Endodermal cell (in vitro differentiated cells): ENCODE measurements at regions not wholly inside any gene's neighbourhood (a gene's known extent, or its start where the extent isn't known, plus 50 kb on each side); places are given as distances from the start of the nearest gene placed in this dataset.
A peak's percentile ranks its signal among the peaks of the same experiment; 100 is the strongest.

Source experiments
- DNase-seq: peaks from one replicate; pipeline ENCODE4 v3.0.0-alpha.2; 2017
- H3K27ac ChIP-seq: 2 replicates; pipeline ENCODE4 v1.5.1; 2013; ENCODE audit warnings: mild to moderate bottlenecking, low read depth, low read length, moderate library complexity
- H3K27me3 ChIP-seq: 2 replicates; pipeline ENCODE4 v1.6.1; 2013; ENCODE audit warnings: mild to moderate bottlenecking, low read length, moderate library complexity; ENCODE audit not compliant: insufficient read depth, control insufficient read depth, poor library complexity, severe bottlenecking
- H3K36me3 ChIP-seq: 2 replicates; pipeline ENCODE4 v1.7.0; 2013; ENCODE audit warnings: mild to moderate bottlenecking, low read length, moderate library complexity; ENCODE audit not compliant: control insufficient read depth, insufficient read depth
- H3K4me1 ChIP-seq: one replicate; pipeline ENCODE4 v1.7.0; 2013; ENCODE audit warnings: low read length; ENCODE audit not compliant: control insufficient read depth, insufficient read depth
- H3K4me3 ChIP-seq: 2 replicates; pipeline ENCODE4 v1.5.1; 2013; ENCODE audit warnings: mild to moderate bottlenecking, low read length, moderate library complexity
- H3K9ac ChIP-seq: 2 replicates; pipeline ENCODE4 v1.6.1; 2013; ENCODE audit warnings: mild to moderate bottlenecking, low read length, moderate library complexity; ENCODE audit not compliant: poor library complexity, severe bottlenecking; ENCODE audit errors: extremely low read depth
- H3K9me3 ChIP-seq: 2 replicates; pipeline ENCODE4 v1.6.1; 2013; ENCODE audit warnings: mild to moderate bottlenecking, low read length, moderate library complexity; ENCODE audit not compliant: control insufficient read depth
- H3K27ac Mint-ChIP-seq: 2 replicates; pipeline ENCODE4 v1.8.0; 2020; ENCODE audit warnings: mixed read lengths
- H3K27me3 Mint-ChIP-seq: 2 replicates; pipeline ENCODE4 v1.8.0; 2021; ENCODE audit warnings: mild to moderate bottlenecking, mixed read lengths; ENCODE audit not compliant: insufficient read depth
- H3K36me3 Mint-ChIP-seq: 2 replicates; pipeline ENCODE4 v1.8.0; 2020; ENCODE audit warnings: low read depth, mixed read lengths
- H3K4me1 Mint-ChIP-seq: 2 replicates; pipeline ENCODE4 v1.8.0; 2020; ENCODE audit warnings: mixed read lengths
- H3K4me3 Mint-ChIP-seq: 2 replicates; pipeline ENCODE4 v1.8.0; 2020; ENCODE audit warnings: mild to moderate bottlenecking, moderate library complexity, mixed read lengths
- H3K9me3 Mint-ChIP-seq: 2 replicates; pipeline ENCODE4 v1.8.0; 2020; ENCODE audit warnings: mild to moderate bottlenecking, mixed read lengths
- WGBS, 2 experiments: methylation state at CpG; one replicate each; pipeline versions ENCODE4 v1.1.5 to v1.1.7; 2013; ENCODE audit warnings: missing lambda C conversion rate in 2 of 2, mixed read lengths in 1 of 2; ENCODE audit not compliant: insufficient coverage in 1 of 2, insufficient read length in 1 of 2; 5-methylcytosine and 5-hydroxymethylcytosine counted together
- TF ChIP-seq, protein P1 (sequence below): fragments of 200-600 bp; sonication (generic); conservative IDR thresholded peaks from 2 replicates; pipeline ENCODE4 v1.5.0; 2021; ENCODE audit warnings: antibody characterized with exemption, mild to moderate bottlenecking

DNA sequence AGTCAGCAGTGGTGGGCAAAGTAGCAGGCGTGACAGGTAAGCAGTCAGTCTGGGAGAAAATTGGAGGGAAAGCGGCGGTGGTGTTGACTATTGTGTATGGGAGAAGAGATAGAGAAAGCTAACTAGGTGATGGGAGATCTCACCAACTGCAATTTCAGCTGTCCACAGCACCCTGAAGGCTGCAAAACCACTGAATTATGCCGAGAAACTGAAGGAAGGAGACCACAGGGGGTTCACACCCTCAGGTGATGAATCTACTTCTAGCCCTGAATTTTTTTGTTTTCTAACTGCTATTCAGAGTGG is 631.5 kb downstream of the UQCRFS1 start:
- H3K4me1 ChIP-seq = no peaks in the 10 kb centered on the region
- peaks cover 18% of the 10 kb centered on the region for H3K4me1 Mint-ChIP-seq

DNA sequence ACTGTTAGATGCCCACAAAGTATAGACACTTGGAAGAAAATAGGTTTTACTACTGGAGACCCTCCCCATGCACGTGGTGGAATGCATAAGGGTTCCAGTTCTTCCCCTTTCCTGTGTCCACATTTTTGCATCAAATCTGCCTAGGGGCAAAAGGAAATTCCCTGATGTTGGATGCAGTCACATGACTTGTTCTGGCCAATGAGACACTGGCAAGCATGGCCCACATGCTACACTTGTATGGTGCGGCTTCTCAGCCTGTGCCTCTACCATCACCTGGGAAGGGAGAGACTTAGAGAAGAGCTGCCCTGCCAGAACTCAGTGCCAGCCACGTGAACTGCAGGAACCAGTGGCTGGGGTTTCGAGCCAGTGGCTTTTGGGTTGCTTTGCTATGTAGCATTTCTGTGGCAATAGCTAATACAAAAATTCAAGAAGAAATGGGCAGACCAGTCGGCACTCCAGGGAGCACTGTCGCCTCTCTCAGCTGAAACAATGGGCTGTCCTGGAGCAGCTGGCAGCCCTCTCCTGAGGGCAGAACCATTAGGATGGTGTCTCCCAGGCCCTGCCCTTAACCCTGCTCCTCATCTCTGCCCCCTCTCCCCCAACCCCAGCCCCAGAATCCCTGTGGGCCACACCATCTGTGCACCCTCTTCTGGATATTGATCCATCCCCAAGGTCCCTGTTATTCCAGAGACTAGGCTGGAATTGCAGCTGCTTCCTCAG is 634.0 kb downstream of the UQCRFS1 start:
- no peaks in the 10 kb centered on the region for H3K9me3 ChIP-seq
- H3K4me3 Mint-ChIP-seq = no peak overlapping the region
- no peaks in the 10 kb centered on the region for H3K27me3 ChIP-seq
- H3K4me3 ChIP-seq = no peak overlapping the region
- TF ChIP-seq, protein P1, sequence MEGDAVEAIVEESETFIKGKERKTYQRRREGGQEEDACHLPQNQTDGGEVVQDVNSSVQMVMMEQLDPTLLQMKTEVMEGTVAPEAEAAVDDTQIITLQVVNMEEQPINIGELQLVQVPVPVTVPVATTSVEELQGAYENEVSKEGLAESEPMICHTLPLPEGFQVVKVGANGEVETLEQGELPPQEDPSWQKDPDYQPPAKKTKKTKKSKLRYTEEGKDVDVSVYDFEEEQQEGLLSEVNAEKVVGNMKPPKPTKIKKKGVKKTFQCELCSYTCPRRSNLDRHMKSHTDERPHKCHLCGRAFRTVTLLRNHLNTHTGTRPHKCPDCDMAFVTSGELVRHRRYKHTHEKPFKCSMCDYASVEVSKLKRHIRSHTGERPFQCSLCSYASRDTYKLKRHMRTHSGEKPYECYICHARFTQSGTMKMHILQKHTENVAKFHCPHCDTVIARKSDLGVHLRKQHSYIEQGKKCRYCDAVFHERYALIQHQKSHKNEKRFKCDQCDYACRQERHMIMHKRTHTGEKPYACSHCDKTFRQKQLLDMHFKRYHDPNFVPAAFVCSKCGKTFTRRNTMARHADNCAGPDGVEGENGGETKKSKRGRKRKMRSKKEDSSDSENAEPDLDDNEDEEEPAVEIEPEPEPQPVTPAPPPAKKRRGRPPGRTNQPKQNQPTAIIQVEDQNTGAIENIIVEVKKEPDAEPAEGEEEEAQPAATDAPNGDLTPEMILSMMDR = no peak
- H3K27me3 Mint-ChIP-seq = no peaks in the 10 kb centered on the region
- no peaks in the 10 kb centered on the region for H3K36me3 ChIP-seq
- DNase-seq = peak; percentile 43
- H3K27ac ChIP-seq = no peak overlapping the region
- H3K9me3 Mint-ChIP-seq = no peaks in the 10 kb centered on the region
- no peaks in the 10 kb centered on the region for H3K36me3 Mint-ChIP-seq
- H3K4me1 ChIP-seq = no peaks in the 10 kb centered on the region
- H3K4me1 Mint-ChIP-seq = peaks cover 18% of the 10 kb centered on the region
- no peak overlapping the region for H3K9ac ChIP-seq
- WGBS, 2 experiments = 89 to 90% methylated on average over 6 of the region's 6 CpGs
- no peak overlapping the region for H3K27ac Mint-ChIP-seq

More for the DNA sequence above, 631.5 kb downstream of the UQCRFS1 start:
- Mint-ChIP-seq H3K9me3 (no peaks in the 10 kb centered on the region), H3K4me3 (no peak overlapping the region), H3K27ac (no peak overlapping the region), H3K36me3 (no peaks in the 10 kb centered on the region), H3K27me3 (no peaks in the 10 kb centered on the region)
- TF ChIP-seq, protein P1 = no peak
- no peak overlapping the region for H3K27ac ChIP-seq
- no peaks in the 10 kb centered on the region for H3K36me3 ChIP-seq
- no peaks in the 10 kb centered on the region for H3K27me3 ChIP-seq
- H3K4me3 ChIP-seq = no peak overlapping the region
- no peak overlapping the region for H3K9ac ChIP-seq
- DNase-seq = no peak
- no peaks in the 10 kb centered on the region for H3K9me3 ChIP-seq
- WGBS, 2 experiments = 70 to 80% methylated on average over 4 of the region's 4 CpGs

DNA sequence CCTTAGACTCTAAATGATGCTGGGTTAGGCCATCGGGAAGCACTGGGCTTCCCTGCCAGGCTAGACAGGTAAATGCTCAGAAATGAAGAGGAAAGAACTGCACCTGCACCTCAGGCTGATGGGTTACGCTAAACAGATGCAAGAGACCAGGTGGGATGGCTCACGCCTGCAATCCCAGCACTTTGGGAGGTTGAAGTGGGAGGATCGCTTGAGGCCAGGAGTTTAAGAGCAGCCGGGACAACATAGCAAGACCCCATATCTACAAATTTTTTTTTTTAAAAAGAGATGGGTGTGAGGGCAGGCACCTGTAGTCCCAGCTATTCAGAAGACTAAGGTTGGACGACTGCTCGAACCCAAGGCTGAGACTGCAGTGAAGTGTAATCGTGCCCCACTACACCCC is 634.7 kb downstream of the UQCRFS1 start:
- H3K9ac ChIP-seq = no peak overlapping the region
- no peak overlapping the region for H3K27ac ChIP-seq
- Mint-ChIP-seq H3K36me3 (no peaks in the 10 kb centered on the region), H3K27ac (no peak overlapping the region), H3K4me1 (peaks cover 18% of the 10 kb centered on the region), H3K27me3 (no peaks in the 10 kb centered on the region), H3K9me3 (no peaks in the 10 kb centered on the region), H3K4me3 (no peak overlapping the region)
- no peaks in the 10 kb centered on the region for H3K36me3 ChIP-seq
- H3K27me3 ChIP-seq = no peaks in the 10 kb centered on the region
- 92 to 97% methylated on average over 4 to 8 of the region's 8 CpGs for WGBS, 2 experiments
- H3K9me3 ChIP-seq = no peaks in the 10 kb centered on the region
- TF ChIP-seq, protein P1 = no peak
- no peak overlapping the region for H3K4me3 ChIP-seq
- no peaks in the 10 kb centered on the region for H3K4me1 ChIP-seq
- no peak for DNase-seq
